IMR-90 (cell line): ENCODE measurements at regions not wholly inside any gene's neighbourhood (a gene's known extent, or its start where the extent isn't known, plus 50 kb on each side); places are given as distances from the start of the nearest gene placed in this dataset.

Source experiments
- ATAC-seq: fragments of 200-7000 bp; cut with Tn5 transposase; 2 replicates; pipeline ENCODE4 v1.9.1; 2020; ENCODE audit warnings: low read depth, mild to moderate bottlenecking, moderate library complexity
- BruUV-seq: library from RNA; stranded (reverse); fragments of 400-500 nt; replicated peaks from 2 replicates; lab custom pipeline; 2021; lab: Mats Ljungman, UMichigan
- CTCF ChIA-PET: fragments of 300-600 bp; formaldehyde crosslinking; extraction: SDS; loops from one replicate; lab custom pipeline; 2021; ENCODE audit warnings: antibody characterized with exemption; lab: Yijun Ruan, JAX
- POLR2A ChIA-PET: fragments of 300-600 bp; sonication (Branson Sonifier 250); formaldehyde crosslinking; loops from one replicate; lab custom pipeline; 2022; ENCODE audit warnings: antibody characterized with exemption; ENCODE audit not compliant: unreplicated experiment; lab: Charles Lee
- DNase-seq: peaks from one replicate; pipeline ENCODE4 v3.0.0; 2013
- H2AFZ ChIP-seq: replicated peaks from 2 replicates; pipeline ENCODE3; 2013; ENCODE audit warnings: low read length, mild to moderate bottlenecking; ENCODE audit not compliant: poor library complexity
- H2AK5ac ChIP-seq: 2 replicates; pipeline ENCODE4 v1.6.1; 2013; ENCODE audit warnings: low read depth, low read length, inconsistent platforms
- H2AK9ac ChIP-seq: replicated peaks from 2 replicates; pipeline ENCODE3; 2013; ENCODE audit warnings: mild to moderate bottlenecking, low read depth, low read length, moderate library complexity; ENCODE audit not compliant: poor library complexity
- H2BK120ac ChIP-seq: 2 replicates; pipeline ENCODE4 v1.6.1; 2013; ENCODE audit warnings: low read depth, low read length, inconsistent platforms
- H2BK15ac ChIP-seq: 3 replicates; pipeline ENCODE4 v1.6.1; 2013; ENCODE audit warnings: low read depth, low read length, inconsistent platforms
- H2BK20ac ChIP-seq: 2 replicates; pipeline ENCODE4 v1.6.1; 2013; ENCODE audit warnings: low read depth, mild to moderate bottlenecking, inconsistent platforms, low read length, moderate library complexity
- H2BK5ac ChIP-seq: 2 replicates; pipeline ENCODE4 v1.6.1; 2013; ENCODE audit warnings: mild to moderate bottlenecking, low read depth, low read length, inconsistent platforms; ENCODE audit not compliant: poor library complexity, severe bottlenecking
- H3K14ac ChIP-seq: replicated peaks from 2 replicates; pipeline ENCODE4 v1.6.1; 2013; ENCODE audit warnings: low read depth, low read length, inconsistent platforms
- H3K18ac ChIP-seq: 2 replicates; pipeline ENCODE4 v1.6.1; 2013; ENCODE audit warnings: low read depth, low read length, control low read depth
- H3K23ac ChIP-seq: 2 replicates; pipeline ENCODE4 v1.6.1; 2013; ENCODE audit warnings: low read depth, low read length, inconsistent platforms
- H3K27ac ChIP-seq: 2 replicates; pipeline ENCODE4 v1.5.1; 2013; ENCODE audit warnings: mild to moderate bottlenecking, control low read depth, low read length; ENCODE audit not compliant: insufficient read depth
- H3K27me3 ChIP-seq: 2 replicates; pipeline ENCODE4 v1.6.1; 2013; ENCODE audit warnings: low read length; ENCODE audit not compliant: control insufficient read depth, insufficient read depth
- H3K36me3 ChIP-seq: 2 replicates; pipeline ENCODE4 v1.6.1; 2013; ENCODE audit warnings: low read length, mixed read lengths; ENCODE audit not compliant: control insufficient read depth, insufficient read depth
- H3K4ac ChIP-seq: 2 replicates; pipeline ENCODE4 v1.6.1; 2013; ENCODE audit warnings: low read depth, low read length, inconsistent platforms
- H3K4me1 ChIP-seq: 2 replicates; pipeline ENCODE4 v1.6.1; 2013; ENCODE audit warnings: low read length, mixed read lengths; ENCODE audit not compliant: control insufficient read depth, insufficient read depth
- H3K4me2 ChIP-seq: 2 replicates; pipeline ENCODE4 v1.6.1; 2013; ENCODE audit warnings: low read depth, mild to moderate bottlenecking, control low read depth, low read length, moderate library complexity
- H3K4me3 ChIP-seq: 2 replicates; pipeline ENCODE4 v1.5.1; 2013; ENCODE audit warnings: low read depth, mild to moderate bottlenecking, control low read depth, low read length, moderate library complexity; ENCODE audit not compliant: insufficient read depth
- H3K56ac ChIP-seq: 2 replicates; pipeline ENCODE4 v1.6.1; 2013; ENCODE audit warnings: low read length, inconsistent platforms; ENCODE audit not compliant: insufficient read depth; ENCODE audit errors: extremely low read depth
- H3K79me1 ChIP-seq, 2 experiments: 2 replicates each; pipeline ENCODE4 v1.6.1; 2013; ENCODE audit warnings: low read length in 2 of 2, inconsistent platforms in 1 of 2, low read depth in 1 of 2
- H3K9ac ChIP-seq: 2 replicates; pipeline ENCODE4 v1.6.1; 2013; ENCODE audit warnings: low read depth, low read length, control low read depth
- H3K9me1 ChIP-seq: 2 replicates; pipeline ENCODE4 v1.6.1; 2013; ENCODE audit warnings: low read length, inconsistent platforms; ENCODE audit not compliant: insufficient read depth
- H3K9me3 ChIP-seq: 2 replicates; pipeline ENCODE4 v1.6.1; 2013; ENCODE audit warnings: low read length; ENCODE audit not compliant: control insufficient read depth, insufficient read depth
- H4K20me1 ChIP-seq: 2 replicates; pipeline ENCODE4 v1.6.1; 2013; ENCODE audit warnings: low read length, inconsistent platforms; ENCODE audit not compliant: insufficient read depth
- H4K5ac ChIP-seq: 2 replicates; pipeline ENCODE4 v1.6.1; 2013; ENCODE audit warnings: mild to moderate bottlenecking, low read depth, low read length, control low read depth
- H4K8ac ChIP-seq, 2 experiments: 2 replicates each; pipeline ENCODE4 v1.6.1; 2013; ENCODE audit warnings: low read depth in 2 of 2, low read length in 2 of 2, control low read depth in 1 of 2, inconsistent platforms in 1 of 2
- H4K91ac ChIP-seq: 2 replicates; pipeline ENCODE4 v1.6.1; 2013; ENCODE audit warnings: low read depth, low read length, inconsistent platforms; ENCODE audit not compliant: insufficient read depth
- BHLHE40 ChIP-seq: fragments of 150-350 bp; IDR thresholded peaks from 2 replicates; pipeline ENCODE4 v1.6.1; 2016; ENCODE audit warnings: mild to moderate bottlenecking, low read depth, low read length
- CEBPB ChIP-seq: IDR thresholded peaks from 2 replicates; pipeline ENCODE4 v1.6.1; 2012; ENCODE audit warnings: low read depth, low read length, improper control_type of control experiment
- CHD1 ChIP-seq: IDR thresholded peaks from 2 replicates; pipeline ENCODE4 v1.6.1; 2012; ENCODE audit warnings: low read depth, low read length, improper control_type of control experiment
- CTCF ChIP-seq: conservative IDR thresholded peaks from 2 replicates; pipeline ENCODE4 v1.5.1; 2012; ENCODE audit warnings: mild to moderate bottlenecking, low read depth, low read length, improper control_type of control experiment
- ELK1 ChIP-seq: fragments of 150-350 bp; IDR thresholded peaks from 2 replicates; pipeline ENCODE4 v1.6.1; 2016; ENCODE audit warnings: low read depth, mild to moderate bottlenecking, low read length, moderate library complexity, borderline replicate concordance
- FOS ChIP-seq: fragments of 150-350 bp; IDR thresholded peaks from 2 replicates; pipeline ENCODE4 v1.6.1; 2016; ENCODE audit warnings: low read depth, low read length
- MAFK ChIP-seq: IDR thresholded peaks from 2 replicates; pipeline ENCODE4 v1.6.1; 2012; ENCODE audit warnings: low read depth, low read length, improper control_type of control experiment
- MAZ ChIP-seq: IDR thresholded peaks from 2 replicates; pipeline ENCODE4 v1.6.1; 2012; ENCODE audit warnings: low read depth, mild to moderate bottlenecking, low read length, improper control_type of control experiment, moderate library complexity, borderline replicate concordance
- MXI1 ChIP-seq: IDR thresholded peaks from 2 replicates; pipeline ENCODE4 v1.6.1; 2012; ENCODE audit warnings: low read depth, mild to moderate bottlenecking, low read length, moderate library complexity, borderline replicate concordance
- NFE2L2 ChIP-seq: fragments of 150-350 bp; IDR thresholded peaks from 2 replicates; pipeline ENCODE4 v1.6.1; 2016; ENCODE audit warnings: low read depth, mild to moderate bottlenecking, low read length
- POLR2A ChIP-seq: IDR thresholded peaks from 2 replicates; pipeline ENCODE4 v1.6.1; 2012; ENCODE audit warnings: mild to moderate bottlenecking, low read depth, low read length
- RAD21 ChIP-seq: IDR thresholded peaks from 2 replicates; pipeline ENCODE4 v1.6.1; 2012; ENCODE audit warnings: low read length, improper control_type of control experiment
- RCOR1 ChIP-seq: IDR thresholded peaks from 2 replicates; pipeline ENCODE4 v1.6.1; 2012; ENCODE audit warnings: mild to moderate bottlenecking, low read length, improper control_type of control experiment; ENCODE audit not compliant: insufficient replicate concordance
- RFX5 ChIP-seq: IDR thresholded peaks from 2 replicates; pipeline ENCODE4 v1.8.0; 2012; ENCODE audit warnings: low read depth, mild to moderate bottlenecking, low read length, moderate library complexity
- SMC3 ChIP-seq: fragments of 150-350 bp; IDR thresholded peaks from 2 replicates; pipeline ENCODE4 v1.6.1; 2016; ENCODE audit warnings: low read depth, mild to moderate bottlenecking, antibody characterized with exemption, low read length, moderate library complexity
- USF2 ChIP-seq: fragments of 150-350 bp; IDR thresholded peaks from 2 replicates; pipeline ENCODE4 v1.6.1; 2017; ENCODE audit warnings: mild to moderate bottlenecking, antibody characterized with exemption, low read length, low read depth
- WGBS, 2 experiments: methylation state at CpG; one replicate each; pipeline versions ENCODE4 v1.1.5 to v1.1.7; 2013; ENCODE audit warnings: missing lambda C conversion rate in 2 of 2; ENCODE audit not compliant: insufficient read length in 1 of 2; ENCODE audit errors: extremely low coverage in 2 of 2; 5-methylcytosine and 5-hydroxymethylcytosine counted together
- dilution Hi-C: fragments of 300-500 bp; cut with HindIII; formaldehyde crosslinking; loops from one replicate; pipeline ENCODE4 v1.14.3; 2018; ENCODE audit warnings: low sequenced_read_pairs; ENCODE audit not compliant: unreplicated experiment
- in situ Hi-C: fragments of 300-500 bp; cut with MboI; formaldehyde crosslinking; loops from 3 replicates; pipeline ENCODE4 v1.14.3; 2019; ENCODE audit warnings: low sequenced_read_pairs, inconsistent platforms, mixed read lengths
- intact Hi-C: fragments of 100-400 bp; cut with micrococcal nuclease; formaldehyde crosslinking; loops from 2 replicates; pipeline ENCODE4 v1.10.0; 2022

- no TSS peak for BruUV-seq
Measured at GRCh38 chr4:81756973-81757372, 285.3 kb upstream of the RASGEF1B start.

More at GRCh38 chr4:81756973-81757372, 285.3 kb upstream of the RASGEF1B start:
- Histone ChIP-seq H3K4ac (no peak overlapping the region), H2BK120ac (no peak overlapping the region), H3K79me1 (no peaks in the 10 kb centered on the region), H4K20me1 (no peaks in the 10 kb centered on the region), H3K4me2 (no peak overlapping the region), H3K9me1 (no peaks in the 10 kb centered on the region), H2BK20ac (no peak overlapping the region), H3K9ac (no peak overlapping the region), H4K8ac (no peak overlapping the region), H2AFZ (no peak overlapping the region), H3K4me1 (no peaks in the 10 kb centered on the region), H2AK5ac (no peak overlapping the region), H3K18ac (no peak overlapping the region), H2BK15ac (no peak overlapping the region), H3K27ac (no peak overlapping the region), H2AK9ac (no peak overlapping the region), H3K14ac (no peak overlapping the region), H3K36me3 (no peaks in the 10 kb centered on the region), H3K27me3 (no peaks in the 10 kb centered on the region), H3K4me3 (no peak overlapping the region), H3K9me3 (no peaks in the 10 kb centered on the region), H4K91ac (no peak overlapping the region), H2BK5ac (no peak overlapping the region), H4K5ac (no peak overlapping the region), H3K56ac (no peak overlapping the region), H3K23ac (no peak overlapping the region)
- CTCF ChIA-PET = interaction anchor here (0.5 kb wide), 1 partner anchor 74 kb away, joined by 3 read pairs; no protein-coding TSS in a partner anchor
- ATAC-seq (no peak), DNase-seq (no peak)
- POLR2A ChIA-PET = interaction anchor here (0.7 kb wide), 1 partner anchor 11 kb away, joined by 3 read pairs; no protein-coding TSS in a partner anchor
- dilution Hi-C loops (no loop called here), intact Hi-C loops (no loop called here), in situ Hi-C loops (no loop called here)
- TF ChIP-seq RCOR1 (no peak), SMC3 (no peak), RFX5 (no peak), FOS (no peak), MAFK (no peak), CTCF (no peak), MAZ (no peak), MXI1 (no peak), RAD21 (no peak), ELK1 (no peak), BHLHE40 (no peak), POLR2A (no peak), NFE2L2 (no peak), CEBPB (no peak), USF2 (no peak), CHD1 (no peak)
- WGBS, 2 experiments = no CpG with 5 or more reads among the region's 3 CpGs
